Natural killer cell treated with Interleukin-12 subunit alpha and Interleukin-12 subunit beta and Interleukin-15 and Interleukin-18, amount 100 ng/mL, for 72 hours (primary cell): ENCODE measurements at regions not wholly inside any gene's neighbourhood (a gene's known extent, or its start where the extent isn't known, plus 50 kb on each side); places are given as distances from the start of the nearest gene placed in this dataset.
"Not testable (repeated sequence)": the region's sequence is repeated elsewhere in the genome, so short reads cannot be mapped to it uniquely, and the experiment has no call there.

Experiments
- ATAC-seq, 2 donors: fragments of 150-1000 bp; cut with Tn5 transposase in 1 of 2; sonication (Bioruptor Pico), chemical (Tn5 transposase) in 1 of 2; 2 replicates each; pipeline ENCODE4 v1.10.0; 2021
- DNase-seq: peaks from one replicate; pipeline ENCODE4 v3.0.0; 2022; ENCODE audit warnings: low spot score
- H3K27ac Mint-ChIP-seq, 2 donors: 1 replicate in 1 of 2; 2 replicates in 1 of 2; pipeline ENCODE4 v1.8.0; 2022; ENCODE audit warnings: mixed read lengths in 2 of 2, mild to moderate bottlenecking in 1 of 2, moderate library complexity in 1 of 2
- H3K27me3 Mint-ChIP-seq, 2 donors: 1 replicate in 1 of 2; 2 replicates in 1 of 2; pipeline ENCODE4 v1.8.0; 2022; ENCODE audit warnings: mixed read lengths in 2 of 2
- H3K36me3 Mint-ChIP-seq: one replicate; pipeline ENCODE4 v1.8.0; 2022; ENCODE audit warnings: mixed read lengths
- H3K4me1 Mint-ChIP-seq, 2 donors: 1 replicate in 1 of 2; 2 replicates in 1 of 2; pipeline ENCODE4 v1.8.0; 2022; ENCODE audit warnings: low read depth in 2 of 2, mixed read lengths in 2 of 2, mild to moderate bottlenecking in 1 of 2
- H3K4me3 Mint-ChIP-seq: one replicate; pipeline ENCODE4 v1.8.0; 2022; ENCODE audit warnings: mixed read lengths
- H3K9me3 Mint-ChIP-seq: 2 replicates; pipeline ENCODE4 v1.8.0; 2022; ENCODE audit warnings: mixed read lengths

- not testable (repeated sequence) for DNase-seq, H3K36me3 Mint-ChIP-seq, ATAC-seq, H3K27ac Mint-ChIP-seq, H3K9me3 Mint-ChIP-seq, H3K27me3 Mint-ChIP-seq, H3K4me1 Mint-ChIP-seq, H3K4me3 Mint-ChIP-seq
Observed at GRCh38 chr16:88151859-88152843, 200.9 kb downstream of the BANP start.

GRCh38 chr16:88152879-88153278, 201.6 kb downstream of the BANP start:
- DNase-seq, H3K4me1 Mint-ChIP-seq, H3K9me3 Mint-ChIP-seq, H3K36me3 Mint-ChIP-seq, ATAC-seq, H3K4me3 Mint-ChIP-seq, H3K27me3 Mint-ChIP-seq, H3K27ac Mint-ChIP-seq: not testable (repeated sequence)

- H3K9me3 Mint-ChIP-seq, H3K27ac Mint-ChIP-seq, ATAC-seq, H3K4me1 Mint-ChIP-seq, H3K27me3 Mint-ChIP-seq, DNase-seq, H3K4me3 Mint-ChIP-seq, H3K36me3 Mint-ChIP-seq: not testable (repeated sequence)
Observed at GRCh38 chr16:88153516-88153915, 202.3 kb downstream of the BANP start.

- H3K27ac Mint-ChIP-seq, H3K4me1 Mint-ChIP-seq, H3K4me3 Mint-ChIP-seq, H3K36me3 Mint-ChIP-seq, ATAC-seq, H3K9me3 Mint-ChIP-seq, DNase-seq, H3K27me3 Mint-ChIP-seq: not testable (repeated sequence)
Observed at GRCh38 chr16:88154886-88155285, 203.7 kb downstream of the BANP start.

GRCh38 chr16:88155681-88156080, 204.4 kb downstream of the BANP start:
- H3K4me3 Mint-ChIP-seq, ATAC-seq, H3K27ac Mint-ChIP-seq, H3K36me3 Mint-ChIP-seq, H3K4me1 Mint-ChIP-seq, DNase-seq, H3K9me3 Mint-ChIP-seq, H3K27me3 Mint-ChIP-seq: not testable (repeated sequence)

- H3K36me3 Mint-ChIP-seq, H3K4me1 Mint-ChIP-seq, H3K9me3 Mint-ChIP-seq, H3K4me3 Mint-ChIP-seq, H3K27me3 Mint-ChIP-seq, DNase-seq, ATAC-seq, H3K27ac Mint-ChIP-seq: not testable (repeated sequence)
Observed at GRCh38 chr16:88156640-88157283, 205.5 kb downstream of the BANP start.

GRCh38 chr16:88157686-88158085, 206.5 kb downstream of the BANP start:
- H3K4me3 Mint-ChIP-seq, H3K27ac Mint-ChIP-seq, H3K4me1 Mint-ChIP-seq, ATAC-seq, H3K9me3 Mint-ChIP-seq, H3K36me3 Mint-ChIP-seq, H3K27me3 Mint-ChIP-seq, DNase-seq: not testable (repeated sequence)

GRCh38 chr16:88158256-88159045, 207.2 kb downstream of the BANP start:
- H3K4me3 Mint-ChIP-seq, H3K36me3 Mint-ChIP-seq, H3K4me1 Mint-ChIP-seq, H3K27me3 Mint-ChIP-seq, DNase-seq, H3K27ac Mint-ChIP-seq, H3K9me3 Mint-ChIP-seq: not testable (repeated sequence)
- ATAC-seq: peak; percentile 3 to 33

- not testable (repeated sequence) for H3K4me1 Mint-ChIP-seq, DNase-seq, H3K36me3 Mint-ChIP-seq, H3K27ac Mint-ChIP-seq, H3K4me3 Mint-ChIP-seq, H3K9me3 Mint-ChIP-seq
- ATAC-seq: peak in 1 of 2 donors; percentile 15
- peaks cover 13 to 16% of the 10 kb centered on the region in 2 donors for H3K27me3 Mint-ChIP-seq
Observed at GRCh38 chr16:88159046-88159896, 208.0 kb downstream of the BANP start.

- not testable (repeated sequence) for H3K27ac Mint-ChIP-seq, H3K4me3 Mint-ChIP-seq, ATAC-seq, DNase-seq, H3K36me3 Mint-ChIP-seq, H3K9me3 Mint-ChIP-seq, H3K4me1 Mint-ChIP-seq
- H3K27me3 Mint-ChIP-seq: peaks cover 13 to 19% of the 10 kb centered on the region in 2 donors
Observed at GRCh38 chr16:88159897-88160335, 208.7 kb downstream of the BANP start.

GRCh38 chr16:88161191-88161590, 210.0 kb downstream of the BANP start:
- not testable (repeated sequence) for H3K9me3 Mint-ChIP-seq, H3K36me3 Mint-ChIP-seq, ATAC-seq, H3K4me1 Mint-ChIP-seq, H3K27ac Mint-ChIP-seq, DNase-seq, H3K4me3 Mint-ChIP-seq
- peaks cover 13 to 19% of the 10 kb centered on the region in 2 donors for H3K27me3 Mint-ChIP-seq

- not testable (repeated sequence) for ATAC-seq, H3K9me3 Mint-ChIP-seq, H3K36me3 Mint-ChIP-seq, DNase-seq, H3K4me3 Mint-ChIP-seq, H3K27ac Mint-ChIP-seq, H3K4me1 Mint-ChIP-seq
- peaks cover 13 to 19% of the 10 kb centered on the region in 2 donors for H3K27me3 Mint-ChIP-seq
Observed at GRCh38 chr16:88161623-88162275, 210.5 kb downstream of the BANP start.
